ENCODE measurements at regions not wholly inside any gene's neighbourhood (a gene's known extent, or its start where the extent isn't known, plus 50 kb on each side); places are given as distances from the start of the nearest gene placed in this dataset.

Small RNA genes lying in the stretch of these regions (microRNA-seq; reads per million reads assigned to microRNA genes)
- gene MIR29A, result 30,607 reads per million, percentile 98 among the genes with 10 or more reads in this experiment
